ENCODE measurements at regions not wholly inside any gene's neighbourhood (a gene's known extent, or its start where the extent isn't known, plus 50 kb on each side); places are given as distances from the start of the nearest gene placed in this dataset.
"Not testable (repeated sequence)": the region's sequence is repeated elsewhere in the genome, so short reads cannot be mapped to it uniquely, and the experiment has no call there.

DNA sequence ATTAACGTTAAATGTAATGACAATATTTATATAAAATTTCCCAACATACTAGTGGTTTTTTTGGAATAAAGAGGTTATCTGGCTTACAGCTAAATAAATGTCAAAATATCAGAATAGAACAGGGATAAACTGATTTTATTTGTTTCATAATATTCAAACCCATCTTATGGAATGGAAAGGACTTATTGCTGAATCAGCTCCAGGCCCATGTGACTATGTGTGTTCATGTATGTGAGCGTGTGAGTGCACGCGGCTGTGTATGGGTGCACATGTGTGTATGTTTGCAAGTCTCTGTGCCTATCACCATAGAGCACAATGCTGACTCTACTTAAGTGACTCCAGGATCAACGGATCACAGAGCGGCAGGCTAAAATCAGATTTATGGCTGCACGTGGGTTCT is 392.3 kb upstream of the GRM7 start:
- no peak for DNase-seq

DNA sequence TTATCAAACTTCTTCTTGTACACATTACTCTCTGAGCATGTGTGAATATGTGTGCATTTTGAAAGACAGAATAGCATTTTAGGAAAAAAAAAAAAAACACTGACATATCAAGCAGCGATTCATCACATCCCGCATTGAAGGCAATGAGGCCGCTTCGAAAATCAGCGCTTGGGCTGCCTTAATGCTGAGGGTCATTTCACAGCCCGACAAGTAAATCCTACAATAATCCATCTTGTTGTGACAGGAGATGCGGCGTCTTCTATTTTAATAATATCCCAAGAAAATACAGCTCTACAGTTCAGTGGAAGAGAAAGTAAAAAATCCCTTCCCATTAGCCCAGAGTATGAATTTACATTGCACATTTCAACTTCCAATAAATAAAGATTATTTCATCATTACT is 389.2 kb upstream of the GRM7 start:
- no peak for DNase-seq

DNA sequence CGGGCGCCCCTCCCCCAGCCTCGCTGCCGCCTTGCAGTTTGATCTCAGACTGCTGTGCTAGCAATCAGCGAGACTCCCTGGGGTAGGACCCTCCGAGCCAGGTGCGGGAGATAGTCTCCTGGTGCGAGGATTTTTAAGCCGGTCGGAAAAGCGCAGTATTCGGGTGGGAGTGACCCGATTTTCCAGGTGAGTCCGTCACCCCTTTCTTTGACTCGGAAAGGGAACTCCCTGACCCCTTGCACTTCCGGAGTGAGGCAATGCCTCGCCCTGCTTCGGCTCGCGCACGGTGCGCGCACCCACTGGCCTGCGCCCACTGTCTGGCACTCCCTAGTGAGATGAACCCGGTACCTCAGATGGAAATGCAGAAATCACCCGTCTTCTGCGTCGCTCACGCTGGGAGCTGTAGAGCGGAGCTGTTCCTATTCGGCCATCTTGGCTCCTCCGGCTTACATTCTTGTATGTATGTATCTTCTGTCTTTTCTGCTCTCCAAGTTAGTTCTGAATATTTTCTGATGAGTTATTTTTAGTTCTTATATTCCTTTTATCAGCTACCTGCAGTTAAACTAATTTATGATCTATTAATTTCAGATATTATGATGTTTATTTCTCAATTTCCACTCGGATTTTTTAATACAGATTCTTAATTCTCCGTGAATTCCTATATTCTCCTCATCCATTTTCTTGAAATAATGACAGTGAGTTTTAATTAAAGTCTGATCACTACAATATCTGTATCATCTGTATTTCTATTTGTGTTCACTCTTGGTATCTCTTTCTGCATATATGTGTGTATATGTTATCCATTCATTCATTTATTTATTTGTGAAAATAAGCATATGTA is 370.2 kb upstream of the GRM7 start:
- DNase-seq = peak; percentile 1 to 14

DNA sequence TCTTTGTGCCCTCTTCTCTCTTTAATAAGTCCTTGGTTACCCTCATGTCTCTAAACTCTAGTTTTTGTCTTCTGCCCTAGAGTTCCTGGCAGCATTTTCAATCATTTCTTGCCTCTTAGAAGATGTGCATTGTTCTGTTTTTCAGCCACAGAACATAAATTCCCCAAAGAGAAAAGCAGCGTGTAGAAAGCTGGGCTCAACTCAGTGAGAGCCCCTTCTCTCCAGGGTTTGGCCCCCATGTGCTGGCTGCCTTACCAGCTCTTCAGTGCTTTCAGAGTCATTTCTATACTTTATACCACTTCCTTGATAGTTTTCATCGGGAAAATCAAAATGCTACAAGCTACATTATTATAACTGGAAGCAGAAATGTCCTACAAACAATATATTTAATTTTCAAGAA is 369.1 kb upstream of the GRM7 start:
- DNase-seq = no peak

DNA sequence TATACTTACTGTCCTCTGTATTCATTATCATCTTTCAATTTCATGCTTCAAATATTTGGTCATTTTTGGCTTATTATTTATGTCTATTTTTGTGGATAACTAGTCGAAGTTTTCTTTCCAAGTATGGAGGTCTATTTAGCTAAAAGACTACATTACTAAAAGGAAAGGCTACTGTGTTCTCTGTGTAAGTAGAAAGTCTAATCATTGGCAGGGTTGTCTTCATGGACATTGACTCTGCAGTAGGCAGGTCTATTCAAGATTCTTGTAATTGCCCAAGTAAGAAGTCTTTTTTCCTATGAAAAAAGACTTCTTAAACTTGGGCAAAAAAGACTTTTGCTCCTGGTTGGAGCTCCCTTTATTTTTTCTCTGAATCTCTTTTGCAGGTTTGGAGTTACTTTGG is 368.6 kb upstream of the GRM7 start:
- no peak for DNase-seq

DNA sequence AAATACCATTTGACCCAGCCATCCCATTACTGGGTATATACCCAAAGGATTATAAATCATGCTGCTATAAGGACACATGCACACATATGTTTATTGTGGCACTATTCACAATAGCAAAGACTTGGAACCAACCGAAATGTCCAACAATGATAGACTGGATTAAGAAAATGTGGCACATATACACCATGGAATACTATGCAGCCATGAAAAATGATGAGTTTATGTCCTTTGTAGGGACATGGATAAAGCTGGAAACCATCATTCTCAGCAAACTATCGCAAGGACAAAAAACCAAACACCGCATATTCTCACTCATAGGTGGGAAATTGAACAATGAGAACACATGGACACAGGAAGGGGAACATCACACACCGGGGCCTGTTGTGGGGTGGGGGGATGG is 362.0 kb upstream of the GRM7 start:
- not testable (repeated sequence) for DNase-seq

DNA sequence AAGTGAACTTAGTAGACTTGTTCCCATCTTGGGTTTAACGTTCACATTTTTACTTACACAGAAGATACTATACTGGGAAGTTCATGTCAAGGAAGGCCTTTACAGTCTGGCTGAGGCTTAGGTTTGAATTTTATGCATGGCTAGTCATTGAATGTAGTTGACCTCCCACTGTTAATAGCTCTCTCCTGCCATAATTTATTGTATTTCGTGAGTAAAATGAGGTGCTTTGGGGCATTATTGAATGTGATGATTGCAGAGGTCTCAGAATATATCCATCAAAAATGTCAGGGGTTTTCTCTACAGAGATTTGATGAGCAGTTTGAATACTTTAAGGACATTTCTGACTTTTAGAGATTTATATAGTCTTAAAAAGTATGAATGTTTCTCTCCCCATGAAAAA is 356.6 kb upstream of the GRM7 start:
- DNase-seq = no peak

DNA sequence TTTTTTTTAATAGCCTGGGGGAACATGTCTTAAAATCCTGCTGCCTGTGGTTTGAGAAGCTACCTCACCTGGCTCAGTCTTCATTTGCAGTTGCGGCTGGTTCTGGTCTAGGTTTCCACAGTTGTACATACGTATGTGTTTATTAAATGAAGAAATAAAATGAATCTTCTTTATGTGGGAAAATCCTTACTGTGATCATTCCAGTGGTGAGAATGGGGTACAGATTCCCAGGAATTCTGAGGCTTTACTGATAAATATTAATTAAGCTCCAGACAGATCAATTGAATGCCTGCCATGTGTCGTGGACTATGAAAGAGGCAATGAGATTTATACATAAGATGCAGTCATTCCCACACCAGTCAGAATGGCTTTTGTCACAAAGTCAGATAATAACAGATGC is 356.1 kb upstream of the GRM7 start:
- DNase-seq = no peak

DNA sequence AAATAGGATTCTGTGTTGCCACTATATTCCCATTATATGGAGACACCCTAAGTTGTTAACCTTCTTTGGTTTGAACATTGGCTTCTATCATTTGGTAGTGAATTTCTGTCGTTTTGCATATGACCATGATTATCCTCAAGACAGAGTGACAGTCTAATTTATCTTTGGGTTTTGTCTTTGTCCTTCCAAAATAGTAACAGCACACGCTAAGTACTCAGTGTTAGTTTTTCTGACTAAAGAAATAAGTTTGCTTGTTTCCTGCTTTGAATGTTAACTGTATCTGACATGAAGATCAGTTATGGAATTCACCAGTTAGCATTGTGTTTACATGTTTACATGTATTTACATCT is 352.5 kb upstream of the GRM7 start:
- DNase-seq = no peak

DNA sequence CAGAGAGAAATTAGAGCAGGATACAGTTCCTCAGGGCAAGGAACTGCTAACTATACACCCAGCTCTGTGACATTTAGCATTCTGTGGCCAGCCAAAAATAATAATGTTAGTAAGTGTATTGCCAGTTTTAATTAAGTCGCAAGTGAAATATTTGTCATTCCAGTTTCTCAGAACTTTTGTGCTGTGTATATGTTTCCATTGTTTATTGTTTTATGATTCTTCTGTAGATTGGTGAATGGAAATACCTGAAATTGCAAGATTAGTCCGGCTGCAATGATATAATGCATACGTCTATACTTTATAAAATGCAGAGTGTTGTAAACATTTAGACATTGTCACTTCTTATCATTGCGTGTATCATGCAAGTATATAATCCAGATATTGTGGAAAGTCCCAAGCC is 351.3 kb upstream of the GRM7 start:
- no peak for DNase-seq

DNA sequence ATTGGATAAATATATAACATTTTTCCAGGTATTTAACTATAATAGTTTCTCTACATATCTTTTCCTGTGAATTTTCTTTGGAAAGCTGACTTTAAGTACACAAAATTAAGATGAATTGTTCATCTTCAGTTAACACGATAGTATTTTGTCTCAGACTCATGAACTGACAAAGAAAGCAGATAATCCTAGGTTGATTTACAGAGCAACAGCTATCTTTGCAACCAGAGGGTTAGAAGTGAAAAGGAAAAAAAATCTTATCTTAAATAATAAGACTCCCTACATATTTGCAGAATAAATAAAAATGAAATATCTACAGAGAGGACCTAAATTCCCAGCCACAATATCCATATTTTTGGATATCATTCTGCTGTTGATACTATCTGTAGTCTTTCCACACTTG is 350.2 kb upstream of the GRM7 start:
- no peak for DNase-seq

DNA sequence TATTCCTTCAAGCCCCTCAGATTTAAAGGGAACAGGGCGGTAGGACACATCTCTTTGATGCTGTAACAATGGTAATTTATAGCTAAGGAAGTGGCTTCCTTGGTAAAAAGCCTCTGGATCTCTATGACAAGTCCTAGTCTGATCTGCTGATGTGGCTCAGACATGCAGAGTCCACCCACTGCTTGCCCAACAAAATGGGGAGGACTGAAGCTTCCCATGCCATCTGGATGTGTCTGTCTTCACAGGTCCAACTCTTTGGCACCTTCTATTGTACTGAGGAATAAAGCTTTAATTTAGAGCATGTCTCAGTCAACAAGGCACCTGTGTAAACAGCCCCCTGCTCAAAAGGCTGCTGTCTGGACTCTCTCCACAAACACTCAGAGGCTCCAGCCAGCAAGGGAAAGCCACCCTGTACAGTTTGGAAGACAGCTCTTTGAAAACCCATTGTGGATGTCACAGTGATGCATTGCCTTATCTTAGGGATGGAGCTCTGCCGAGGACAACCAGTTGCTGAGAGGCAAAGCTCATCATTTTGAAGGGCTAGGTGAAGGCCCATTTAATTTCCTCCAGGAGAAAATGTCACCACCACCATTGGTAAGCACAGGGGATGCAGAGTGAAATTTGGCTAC is 348.6 kb upstream of the GRM7 start:
- peak; percentile 4 to 63 for DNase-seq

DNA sequence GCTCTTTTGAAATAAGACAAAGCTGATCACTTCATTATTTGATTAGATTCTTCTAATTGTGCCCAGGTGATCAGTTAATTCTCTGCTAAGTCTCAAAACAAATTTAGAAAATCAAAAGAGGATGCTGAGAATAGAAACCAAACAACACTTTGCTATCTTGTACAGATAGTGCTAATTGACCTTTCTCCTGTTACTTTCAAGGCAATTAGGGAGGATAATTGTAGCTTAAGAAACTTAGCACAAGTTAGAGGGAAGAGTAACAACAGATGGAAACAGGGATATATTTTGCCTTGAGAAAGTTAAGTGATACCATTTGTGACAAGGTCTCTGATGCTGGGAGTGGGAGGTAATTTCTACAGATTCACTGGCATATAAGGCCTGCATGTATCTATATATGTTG is 344.8 kb upstream of the GRM7 start:
- DNase-seq = no peak

DNA sequence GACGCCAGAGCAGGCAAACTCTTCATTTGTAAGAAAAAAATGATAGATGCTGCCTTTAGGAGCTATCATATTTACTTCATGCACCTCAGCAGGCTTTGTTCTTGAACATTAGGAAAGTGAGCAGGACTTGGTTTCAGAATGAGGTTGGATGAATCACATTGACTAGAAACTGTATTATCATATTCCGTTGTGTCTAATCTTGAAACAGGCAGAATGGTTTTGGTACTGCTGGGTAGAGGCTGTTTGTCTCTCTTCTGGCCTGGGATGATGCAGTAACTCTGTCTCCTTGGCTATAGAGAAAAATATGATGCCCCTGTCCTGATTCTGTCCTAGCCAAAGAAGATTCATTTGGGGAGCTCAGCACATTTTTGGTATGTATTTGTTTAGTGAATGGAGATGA is 344.2 kb upstream of the GRM7 start:
- DNase-seq = no peak

DNA sequence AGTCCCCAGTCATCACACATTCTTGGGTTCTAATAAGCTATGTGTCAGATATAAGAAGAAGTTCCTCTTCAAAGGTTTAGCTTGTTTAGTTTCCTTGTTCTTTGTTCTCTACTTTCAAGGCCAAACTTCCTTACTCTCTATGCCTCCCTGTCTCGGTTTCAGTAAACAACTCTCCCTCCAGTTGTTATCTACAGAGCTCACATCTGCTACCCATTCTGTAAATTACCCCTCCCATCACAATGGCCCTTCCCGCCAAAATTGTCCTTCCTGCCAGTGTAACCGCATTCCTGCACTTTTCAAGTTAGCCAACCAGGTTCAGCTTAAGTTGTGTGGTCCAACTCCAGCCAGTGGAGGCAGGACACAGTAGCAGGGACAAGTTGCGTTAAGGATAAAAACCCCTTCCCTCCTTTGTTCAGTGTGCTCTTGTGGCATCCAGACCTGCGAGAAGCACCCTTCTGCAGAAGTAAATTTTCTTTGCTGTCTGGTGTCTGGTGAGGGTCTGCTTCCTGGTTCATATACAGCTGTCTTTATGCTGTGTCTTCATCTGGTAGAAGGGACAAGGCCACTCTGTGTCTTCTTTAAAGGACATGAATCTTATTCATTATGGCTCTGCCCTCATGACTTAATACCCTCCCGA is 342.1 kb upstream of the GRM7 start:
- no peak for DNase-seq

DNA sequence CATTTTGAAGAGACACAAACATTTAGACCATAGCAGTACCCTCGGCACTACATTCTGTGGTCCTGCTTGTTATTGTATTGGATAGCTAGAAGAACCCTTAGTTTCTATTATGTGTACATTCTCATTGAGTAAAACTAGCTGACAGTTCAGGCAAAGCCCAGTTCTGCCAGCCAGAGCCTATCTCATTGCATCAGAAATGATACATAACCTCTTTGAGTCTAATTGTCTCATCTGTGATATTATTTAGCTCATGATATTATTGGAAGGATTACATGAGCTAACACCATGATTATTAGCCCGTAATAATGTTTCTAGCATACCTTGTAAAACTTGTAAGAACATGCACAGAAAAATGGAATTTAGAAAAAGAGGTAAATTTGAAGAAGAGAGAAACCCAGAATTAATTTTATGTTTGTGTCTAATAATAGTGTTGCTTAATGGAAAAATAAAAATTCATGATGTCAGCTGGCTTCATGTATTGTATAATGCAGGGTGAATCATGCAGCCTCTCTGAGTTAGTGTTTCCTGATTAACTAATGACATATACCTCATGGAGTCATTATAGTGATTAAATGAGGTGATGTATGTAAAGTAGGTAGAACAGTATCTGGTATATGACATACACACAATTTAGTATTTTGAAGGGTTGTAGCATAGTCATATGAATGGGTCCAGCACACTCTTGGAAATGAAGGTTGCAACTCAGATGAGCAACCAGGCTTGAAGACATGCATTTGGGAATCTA is 339.4 kb upstream of the GRM7 start:
- no peak for DNase-seq

DNA sequence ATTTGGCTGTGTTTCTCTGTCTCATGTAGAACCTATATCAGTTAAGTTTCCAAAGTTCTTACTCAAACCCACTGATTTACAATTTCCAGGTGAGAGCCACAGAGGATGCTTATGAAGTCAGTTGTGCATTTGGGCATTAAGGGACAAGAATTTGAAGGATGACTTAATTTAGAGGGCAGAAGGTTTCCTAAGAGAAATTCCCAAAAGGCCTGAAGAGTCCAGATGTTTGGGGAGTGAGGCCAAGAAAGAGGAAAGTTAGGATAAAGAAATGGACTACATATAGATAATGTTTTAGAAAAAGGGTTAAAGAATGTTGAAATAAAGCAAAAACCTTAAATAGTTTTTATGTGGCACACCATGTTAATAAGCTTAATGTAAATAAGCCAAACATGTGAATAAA is 338.7 kb upstream of the GRM7 start:
- no peak for DNase-seq

DNA sequence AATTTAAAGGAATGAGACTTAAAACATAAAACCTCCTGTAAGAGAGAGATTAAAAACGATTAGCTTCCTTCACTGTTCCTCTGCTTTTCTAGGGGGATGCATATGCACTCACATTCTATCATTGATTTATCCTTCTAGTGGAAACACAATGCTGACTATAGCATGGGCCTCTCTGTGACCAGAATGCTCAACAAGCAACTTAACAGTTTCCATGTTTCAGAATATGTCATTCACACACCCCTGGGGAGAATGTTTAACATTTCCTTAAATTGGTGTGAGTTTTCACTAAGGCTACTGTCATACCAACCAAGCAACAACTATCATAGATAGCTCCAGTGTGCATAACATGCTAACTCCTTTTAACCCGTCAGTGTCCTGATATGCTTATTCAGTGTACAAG is 337.9 kb upstream of the GRM7 start:
- DNase-seq = no peak

DNA sequence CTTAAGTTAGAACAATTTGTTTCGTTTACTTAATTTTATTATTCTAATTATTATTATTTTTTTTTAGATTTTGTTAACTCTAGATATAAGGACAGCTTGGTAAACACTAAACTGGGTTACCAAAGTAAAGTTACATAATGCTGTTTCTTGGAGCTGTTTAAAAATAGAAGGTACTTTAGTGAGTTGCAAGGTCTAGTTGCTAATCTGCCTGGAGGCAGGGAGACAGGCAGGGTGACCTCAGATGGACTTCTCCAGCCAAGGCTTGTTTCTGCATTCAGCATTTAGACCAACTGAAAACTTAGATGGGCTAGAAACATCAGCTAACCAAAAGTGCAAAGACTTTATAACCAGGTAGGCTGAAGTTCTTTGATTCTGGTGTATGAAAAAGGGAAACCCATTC is 336.4 kb upstream of the GRM7 start:
- DNase-seq = no peak

DNA sequence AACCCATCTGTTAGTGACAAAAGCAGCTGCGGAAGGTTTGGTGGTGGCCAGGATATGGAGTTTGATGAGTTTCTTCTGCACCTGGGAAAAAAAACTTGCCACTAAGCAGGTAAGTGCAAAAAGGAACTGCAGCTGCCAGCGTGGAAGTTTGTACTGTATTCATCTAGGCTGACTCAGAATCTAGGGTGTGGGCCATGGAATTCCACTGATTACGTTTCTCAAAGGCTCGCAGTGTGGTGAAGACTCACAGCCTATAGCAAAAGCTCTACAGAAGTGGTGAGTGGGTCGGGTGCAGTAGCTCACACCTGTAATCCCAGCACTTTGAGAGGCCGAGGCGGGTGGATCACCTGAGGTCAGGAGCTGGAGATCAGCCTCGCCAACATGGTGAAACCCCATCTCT is 334.6 kb upstream of the GRM7 start:
- no peak for DNase-seq

DNA sequence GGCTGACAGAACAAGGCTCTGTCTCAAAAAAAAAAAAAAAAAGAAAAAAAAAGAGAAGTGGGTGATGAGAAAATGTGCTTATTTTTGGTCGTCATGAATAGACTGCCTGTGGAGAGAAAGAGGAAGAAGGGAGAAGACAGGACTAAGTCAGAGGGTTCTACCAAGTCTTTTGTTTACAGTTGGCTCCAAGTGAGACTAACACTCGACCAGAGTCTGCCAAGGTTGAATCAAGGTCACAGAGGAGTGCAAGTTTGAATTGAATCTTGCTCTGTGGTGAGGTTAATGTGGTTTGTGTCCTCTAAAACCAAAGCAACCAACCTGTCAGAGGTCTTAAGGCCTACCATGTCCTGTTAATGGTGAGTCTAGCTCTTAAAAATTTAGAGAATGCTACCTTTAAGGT is 334.1 kb upstream of the GRM7 start:
- no peak for DNase-seq

DNA sequence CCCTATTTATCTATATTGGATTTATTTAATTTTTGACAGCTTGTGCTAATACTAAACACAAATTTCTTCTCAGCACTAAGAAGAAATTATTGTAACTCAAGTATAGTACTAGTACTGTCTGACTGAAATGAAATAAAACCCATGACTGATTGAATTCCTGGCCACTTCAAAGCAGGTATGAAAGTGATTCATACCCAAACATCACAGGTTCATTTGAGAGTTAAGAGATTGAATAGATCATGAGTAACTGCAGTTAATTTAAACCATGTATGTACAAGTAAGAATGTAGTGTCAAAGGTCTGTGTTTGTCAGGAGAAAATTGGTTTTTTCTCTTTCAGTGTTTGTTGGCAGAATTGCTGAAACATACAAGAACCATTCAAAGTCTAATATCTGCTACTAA is 332.0 kb upstream of the GRM7 start:
- DNase-seq = no peak

DNA sequence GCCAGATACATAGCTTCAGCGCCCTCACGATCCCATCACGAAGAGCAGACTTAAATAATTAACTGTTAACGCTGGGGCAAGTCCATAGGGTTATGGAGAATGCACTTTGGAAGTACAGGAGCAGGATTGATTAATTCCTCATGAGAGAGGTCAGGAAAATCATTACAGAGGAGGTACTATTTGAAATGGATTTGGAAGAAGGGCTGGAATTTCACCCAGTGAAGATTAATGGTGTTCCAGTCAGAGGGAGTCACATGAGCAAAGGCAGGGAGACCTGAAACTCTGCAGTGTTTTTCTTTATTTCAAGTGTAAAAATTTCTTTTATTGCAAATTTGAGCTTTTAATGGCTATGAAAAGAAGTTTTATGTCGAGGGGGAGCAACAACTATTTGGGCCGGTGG is 329.8 kb upstream of the GRM7 start:
- DNase-seq = no peak

DNA sequence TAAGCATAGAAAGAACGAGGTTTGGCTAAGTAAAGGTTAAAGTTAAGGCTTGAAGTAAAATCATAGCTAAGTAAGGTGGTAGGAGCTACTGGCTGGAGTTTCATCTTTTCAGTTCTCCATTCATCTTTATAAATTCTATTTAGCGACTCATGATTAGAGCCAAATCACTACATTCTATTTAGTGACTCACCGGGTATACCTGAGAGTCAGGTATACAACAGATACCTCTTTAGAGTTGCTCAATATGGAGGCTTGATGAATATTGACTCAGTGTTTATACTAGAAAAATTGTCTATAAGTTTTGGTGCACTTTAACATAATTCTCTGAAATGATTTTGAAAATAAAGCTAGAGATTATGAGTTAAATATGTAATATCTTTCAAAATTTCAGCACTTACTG is 328.8 kb upstream of the GRM7 start:
- no peak for DNase-seq
